ENCODE measurements at regions not wholly inside any gene's neighbourhood (a gene's known extent, or its start where the extent isn't known, plus 50 kb on each side); places are given as distances from the start of the nearest gene placed in this dataset.

GRCh38 chr5:126210955-126211354, 212.3 kb upstream of the GRAMD2B start:
- DNase-seq = no peak

- no peak for DNase-seq
These were observed 203.6 kb upstream of the GRAMD2B start for GRCh38 chr5:126219616-126220015.

DNA sequence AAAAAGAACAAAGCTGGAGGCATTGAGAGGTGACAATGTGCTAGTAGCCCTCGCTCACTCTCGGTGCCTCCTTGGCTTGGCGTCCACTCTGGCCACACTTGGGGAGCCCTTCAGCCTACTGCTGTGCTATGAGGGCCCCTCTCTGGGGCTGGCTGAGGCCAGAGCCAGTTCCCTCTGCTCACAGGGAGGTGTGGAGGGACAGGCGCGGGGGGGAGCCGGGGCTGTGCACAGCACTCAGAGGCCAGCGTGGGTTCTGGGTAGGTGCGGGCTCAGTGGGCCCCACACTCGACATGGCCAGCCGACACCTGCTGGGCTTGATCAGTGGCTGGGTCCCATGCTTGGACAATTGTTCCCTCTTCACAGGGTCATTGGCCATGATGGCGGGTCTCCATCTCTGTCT, 202.5 kb upstream of the GRAMD2B start:
- DNase-seq = no peak

GRCh38 chr5:126228934-126229333, 194.3 kb upstream of the GRAMD2B start:
- no peak for DNase-seq

DNA sequence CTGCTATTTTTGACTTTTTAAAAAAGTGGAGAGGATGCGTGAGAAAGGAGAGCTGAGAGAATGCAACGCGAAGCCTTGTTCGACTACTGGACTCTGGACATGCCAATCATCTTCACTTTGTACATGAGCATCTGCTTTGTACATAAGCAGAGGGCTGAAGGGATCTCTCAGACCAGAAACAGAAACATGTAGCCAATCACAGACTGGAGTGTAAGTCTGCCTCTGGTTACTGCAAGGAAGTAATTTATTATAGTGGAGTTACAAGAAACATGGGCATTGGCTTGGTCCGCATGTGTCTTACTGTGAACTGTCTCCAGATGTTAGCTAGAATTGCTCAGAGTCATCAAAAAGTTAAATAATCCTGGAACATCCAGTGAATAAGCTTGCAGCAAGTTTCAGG, 190.0 kb upstream of the GRAMD2B start:
- DNase-seq = no peak

GRCh38 chr5:126234563-126235195, 188.5 kb upstream of the GRAMD2B start:
- DNase-seq = no peak

- no peak for DNase-seq
These were observed 187.6 kb upstream of the GRAMD2B start for GRCh38 chr5:126235628-126236027.

DNA sequence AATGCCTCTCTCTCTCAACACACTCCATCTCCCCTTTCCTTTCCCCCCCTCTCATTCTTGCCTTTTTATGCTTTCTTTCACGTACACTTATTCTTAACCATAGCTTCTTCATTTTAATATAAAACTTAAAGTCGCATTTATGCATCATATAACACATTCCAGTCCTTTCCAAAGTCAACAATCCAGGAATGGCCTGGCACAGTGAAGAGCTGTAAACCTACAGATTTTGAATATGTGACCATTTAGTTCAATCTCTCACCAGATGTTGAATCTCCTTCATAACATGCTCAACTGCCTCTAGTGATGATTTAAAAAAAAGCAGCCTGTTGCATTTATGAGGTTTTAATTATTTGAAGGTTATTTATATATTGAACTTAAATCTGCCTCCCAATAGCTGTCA, 186.2 kb upstream of the GRAMD2B start:
- DNase-seq = no peak

DNA sequence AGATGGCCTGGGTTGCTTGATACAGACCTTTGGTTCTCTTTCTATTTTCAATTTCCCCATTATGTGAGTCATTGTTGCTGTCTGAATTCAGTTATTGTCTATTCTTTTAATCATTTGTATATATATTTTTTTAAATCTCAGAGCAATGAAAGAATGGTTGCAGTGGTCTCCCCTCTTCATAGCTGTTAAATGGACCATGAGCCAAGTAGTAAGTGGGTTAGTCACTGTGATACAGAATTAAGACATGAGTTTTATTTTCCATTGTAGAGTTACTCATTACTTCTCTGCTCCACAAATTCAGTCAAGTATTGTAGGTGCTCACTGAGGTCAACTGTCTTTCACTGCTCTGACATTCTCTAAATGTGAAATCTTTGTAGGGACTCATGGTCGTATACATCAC, 174.6 kb upstream of the GRAMD2B start:
- no peak for DNase-seq

GRCh38 chr5:126251024-126251423, 172.2 kb upstream of the GRAMD2B start:
- no peak for DNase-seq

DNA sequence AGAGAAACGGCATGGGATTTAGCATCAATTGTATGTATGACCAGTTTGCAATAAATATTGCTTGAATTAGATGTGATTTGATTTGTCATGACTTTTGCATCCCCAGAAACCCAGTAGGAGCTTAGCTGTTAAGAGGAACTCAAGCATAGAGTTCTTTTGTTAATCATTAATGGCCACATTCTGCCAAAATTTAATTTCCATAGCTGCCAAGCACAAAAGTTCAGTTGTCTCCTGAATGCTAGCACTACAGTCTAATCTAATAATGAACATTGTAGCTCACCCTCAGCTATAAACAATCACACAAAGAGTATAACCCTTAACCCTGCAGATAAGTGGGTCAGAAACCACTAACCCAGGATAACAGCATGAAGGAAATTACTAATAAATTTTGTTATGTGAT, 169.8 kb upstream of the GRAMD2B start:
- no peak for DNase-seq

GRCh38 chr5:126263591-126264184, 159.5 kb upstream of the GRAMD2B start:
- no peak for DNase-seq

- DNase-seq = no peak
These were observed 157.3 kb upstream of the GRAMD2B start for GRCh38 chr5:126265917-126266316.

GRCh38 chr5:126267438-126267837, 155.8 kb upstream of the GRAMD2B start:
- no peak for DNase-seq

GRCh38 chr5:126268697-126269315, 154.4 kb upstream of the GRAMD2B start:
- no peak for DNase-seq

DNA sequence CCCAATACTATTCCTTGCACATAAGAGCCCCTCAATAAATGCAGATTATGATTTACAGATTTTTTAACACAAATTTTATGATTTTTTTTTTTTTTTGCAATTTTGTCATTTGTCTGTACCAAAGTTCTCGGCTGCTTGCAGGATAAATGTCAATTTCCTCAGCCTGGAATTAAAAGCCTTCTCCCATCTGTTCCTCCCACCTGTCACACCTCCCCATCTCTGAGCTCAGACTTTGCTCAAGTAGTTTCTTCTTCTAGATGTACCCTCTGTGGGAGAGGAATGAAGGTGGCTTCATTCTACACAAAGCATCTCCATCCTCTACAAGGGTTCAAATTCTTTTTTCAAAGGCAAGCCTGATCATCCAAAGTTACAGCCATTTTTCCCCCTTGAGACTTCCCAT, 153.7 kb upstream of the GRAMD2B start:
- DNase-seq = no peak

- DNase-seq = no peak
These were observed 152.1 kb upstream of the GRAMD2B start for GRCh38 chr5:126271141-126271540.

DNA sequence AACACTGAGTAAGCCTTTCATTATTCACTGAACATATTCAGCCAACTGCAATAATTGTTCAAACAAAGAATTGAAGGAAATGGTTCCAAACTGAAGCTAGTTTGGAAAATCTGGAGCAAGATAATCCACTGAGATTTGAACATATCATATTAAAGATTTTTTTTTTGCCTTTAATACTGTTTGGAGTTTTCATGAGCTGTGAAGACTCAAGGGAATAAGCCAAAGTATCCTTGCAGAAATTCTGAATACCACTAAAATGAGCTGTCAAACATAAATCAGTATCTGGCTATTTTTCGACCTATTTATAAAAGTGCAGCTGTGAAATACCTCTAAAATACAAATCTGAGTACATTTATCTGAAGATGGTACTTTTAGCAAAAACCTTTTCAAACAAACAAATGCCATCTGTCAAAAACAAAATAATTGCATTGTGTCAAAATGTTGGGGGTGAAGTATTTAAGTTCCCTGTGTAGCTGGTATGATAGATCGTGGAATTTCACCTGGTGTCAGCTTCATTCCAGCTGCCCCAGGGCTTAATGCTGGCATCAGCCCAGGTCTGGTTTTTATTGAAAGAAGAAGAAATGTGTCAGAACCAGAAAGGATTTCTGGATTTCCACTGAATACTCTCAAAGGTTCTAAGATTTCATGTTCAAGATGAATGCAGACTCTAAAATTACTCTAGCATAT, 149.0 kb upstream of the GRAMD2B start:
- no peak for DNase-seq

GRCh38 chr5:126274763-126275125, 148.5 kb upstream of the GRAMD2B start:
- no peak for DNase-seq

DNA sequence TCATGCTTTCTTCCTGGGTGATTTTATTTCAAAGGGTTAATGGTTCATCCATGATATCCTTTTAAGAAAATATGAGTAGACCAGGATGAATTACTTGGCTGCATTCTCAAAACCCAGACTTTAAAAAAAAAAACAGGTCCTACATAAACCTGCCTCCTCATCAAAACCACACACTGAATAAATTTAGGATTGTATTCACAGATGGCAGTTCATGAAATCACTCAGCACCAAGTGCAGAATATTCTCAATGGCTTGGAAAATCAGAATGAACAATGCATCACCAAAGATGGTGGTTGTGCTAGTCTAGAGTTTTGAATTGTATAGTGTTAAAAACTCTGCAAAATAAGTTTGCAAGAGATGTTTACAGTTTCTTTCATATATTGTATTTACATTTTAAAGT, 145.4 kb upstream of the GRAMD2B start:
- no peak for DNase-seq

- DNase-seq = no peak
These were observed 142.9 kb upstream of the GRAMD2B start for GRCh38 chr5:126280343-126280742.

GRCh38 chr5:126280846-126281245, 142.4 kb upstream of the GRAMD2B start:
- DNase-seq = no peak

DNA sequence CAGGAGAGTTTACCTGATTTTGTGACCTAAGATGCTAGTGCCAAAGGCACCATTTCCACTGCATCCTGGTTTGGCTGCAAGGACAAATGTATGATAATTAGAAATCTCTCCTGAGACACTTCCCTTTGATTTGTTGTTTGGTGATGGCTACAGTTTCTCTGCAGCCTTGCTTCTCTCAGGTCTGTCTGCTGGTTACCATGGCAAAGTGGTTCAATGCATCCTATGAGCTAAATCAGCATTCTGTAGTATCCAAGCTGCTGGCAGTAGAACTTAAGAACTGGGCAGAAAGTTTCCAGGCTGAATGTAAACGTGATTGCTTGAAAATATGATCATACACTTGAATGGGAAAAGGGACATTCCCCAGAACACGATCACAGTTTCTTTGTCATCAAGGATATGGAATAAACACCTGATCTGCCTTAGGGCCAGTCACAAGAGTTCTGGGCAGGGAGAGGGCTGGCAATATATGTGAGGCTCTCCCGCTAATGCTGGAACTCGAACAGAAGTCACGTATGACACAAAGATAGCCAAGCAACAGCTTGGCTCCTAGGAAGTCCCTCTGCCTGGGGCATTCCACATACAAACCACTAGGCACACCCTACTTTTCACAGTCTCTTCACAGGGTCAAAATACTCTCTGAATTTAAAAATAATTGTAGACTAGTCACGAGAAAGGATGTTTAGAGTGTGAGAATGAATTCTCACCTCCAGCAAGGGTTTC, 138.1 kb upstream of the GRAMD2B start:
- DNase-seq = no peak

All from T-helper 9 cell (primary cell).